SK-N-SH (cell line): ENCODE measurements at regions not wholly inside any gene's neighbourhood (a gene's known extent, or its start where the extent isn't known, plus 50 kb on each side); places are given as distances from the start of the nearest gene placed in this dataset.

Experiments used
- CTCF ChIA-PET: fragments of 300-600, 350-600 bp; formaldehyde crosslinking; extraction: SDS; loops from one replicate; lab custom pipeline; 2021; lab: Yijun Ruan, JAX
- POLR2A ChIA-PET: fragments of 350-600 bp; sonication (Branson Sonifier 250); formaldehyde crosslinking; extraction: SDS; loops from one replicate; lab custom pipeline; 2020; ENCODE audit warnings: antibody characterized with exemption, inconsistent platforms; lab: Yijun Ruan, JAX
- DNase-seq: peaks from one replicate; pipeline ENCODE4 v3.0.0; 2012
- H2AFZ ChIP-seq: fragments of 200-600 bp; sonication (generic); 2 replicates; pipeline ENCODE4 v1.8.1; 2016; ENCODE audit warnings: antibody characterized with exemption, mild to moderate bottlenecking, low read depth
- H3F3A ChIP-seq: fragments of 200-600 bp; sonication (generic); replicated peaks from 2 replicates; pipeline ENCODE3; 2016; ENCODE audit warnings: antibody characterized with exemption, mild to moderate bottlenecking; ENCODE audit not compliant: insufficient read depth
- H3K27ac ChIP-seq, 2 experiments: fragments of 200-500 bp in 1 of 2; fragments of 200-600 bp in 1 of 2; sonication (Bioruptor generic) in 1 of 2; sonication (generic), shearing (Covaris generic) in 1 of 2; 2 replicates each; pipeline versions ENCODE4 v1.5.1 to v1.6.1; 2014 to 2016; ENCODE audit warnings: low read depth in 2 of 2, inconsistent platforms in 1 of 2, low read length in 1 of 2, mild to moderate bottlenecking in 1 of 2, mixed read lengths in 1 of 2
- H3K27me3 ChIP-seq: fragments of 200-600 bp; sonication (generic), shearing (Covaris generic); 2 replicates; pipeline ENCODE4 v1.6.1; 2016; ENCODE audit warnings: mixed run types; ENCODE audit not compliant: insufficient read depth
- H3K36me3 ChIP-seq, 2 experiments: fragments of 200-500 bp in 1 of 2; fragments of 200-600 bp in 1 of 2; sonication (Bioruptor generic) in 1 of 2; sonication (generic) in 1 of 2; replicated peaks in 1 of 2; 2 replicates each; pipeline versions ENCODE3 to v1.5.1; 2014 to 2016; ENCODE audit warnings: low read length in 1 of 2, mild to moderate bottlenecking in 1 of 2; ENCODE audit not compliant: insufficient read depth in 2 of 2, control insufficient read depth in 1 of 2
- H3K4me1 ChIP-seq, 2 experiments: fragments of 200-500 bp in 1 of 2; fragments of 200-600 bp in 1 of 2; sonication (Bioruptor generic) in 1 of 2; sonication (generic), shearing (Covaris generic) in 1 of 2; 2 replicates each; pipeline versions ENCODE4 v1.5.1 to v1.6.1; 2014 to 2016; ENCODE audit warnings: low read depth in 1 of 2, low read length in 1 of 2, mixed run types in 1 of 2; ENCODE audit not compliant: insufficient read depth in 2 of 2, control insufficient read depth in 1 of 2
- H3K4me2 ChIP-seq: fragments of 200-600 bp; sonication (generic), shearing (Covaris generic); 2 replicates; pipeline ENCODE4 v1.6.1; 2017; ENCODE audit warnings: mixed run types
- H3K4me3 ChIP-seq, 2 experiments: fragments of 200-500 bp in 1 of 2; fragments of 200-600 bp in 1 of 2; sonication (Bioruptor generic) in 1 of 2; sonication (generic), shearing (Covaris generic) in 1 of 2; 2 replicates each; pipeline versions ENCODE4 v1.5.1 to v1.8.1; 2014 to 2016; ENCODE audit warnings: low read depth in 2 of 2, inconsistent platforms in 1 of 2, low read length in 1 of 2, mild to moderate bottlenecking in 1 of 2, mixed read lengths in 1 of 2, moderate library complexity in 1 of 2
- H3K79me2 ChIP-seq: fragments of 200-600 bp; sonication (generic); 2 replicates; pipeline ENCODE4 v1.8.1; 2017; ENCODE audit warnings: mild to moderate bottlenecking; ENCODE audit not compliant: insufficient read depth
- H3K9ac ChIP-seq: fragments of 200-600 bp; sonication (generic); 2 replicates; pipeline ENCODE4 v1.6.1; 2017; ENCODE audit warnings: mixed run types
- H3K9me2 ChIP-seq: fragments of 200-600 bp; sonication (generic); 2 replicates; pipeline ENCODE4 v1.6.1; 2017; ENCODE audit warnings: mixed run types
- H3K9me3 ChIP-seq: fragments of 200-600 bp; sonication (generic); 2 replicates; pipeline ENCODE4 v1.6.1; 2017; ENCODE audit warnings: mixed run types, mild to moderate bottlenecking, moderate library complexity
- H4K20me1 ChIP-seq: fragments of 200-600 bp; sonication (generic); 2 replicates; pipeline ENCODE4 v1.6.1; 2017; ENCODE audit warnings: mild to moderate bottlenecking, mixed run types; ENCODE audit not compliant: insufficient read depth
- EZH2phosphoT487 ChIP-seq: fragments of 200-600 bp; sonication (generic); IDR thresholded peaks from 2 replicates; pipeline ENCODE4 v1.6.1; 2017; ENCODE audit warnings: low read depth, mixed run types, mild to moderate bottlenecking, antibody characterized with exemption, moderate library complexity, borderline replicate concordance
- FOXJ3 ChIP-seq: sonication (generic); formaldehyde crosslinking; IDR thresholded peaks from 2 replicates; pipeline ENCODE4 v1.5.1; 2020; ENCODE audit warnings: mild to moderate bottlenecking, missing genetic modification reagents
- FOXM1 ChIP-seq: IDR thresholded peaks from 2 replicates; pipeline ENCODE4 v1.4.0; 2012; ENCODE audit warnings: low read depth, mild to moderate bottlenecking
- GABPA ChIP-seq: IDR thresholded peaks from 2 replicates; pipeline ENCODE4 v1.4.0; 2012; ENCODE audit warnings: low read depth, mild to moderate bottlenecking
- MEF2A ChIP-seq: IDR thresholded peaks from 2 replicates; pipeline ENCODE4 v1.4.0; 2012; ENCODE audit warnings: low read depth, borderline replicate concordance
- NRF1 ChIP-seq: IDR thresholded peaks from 2 replicates; pipeline ENCODE4 v1.6.1; 2012; ENCODE audit warnings: low read depth, mild to moderate bottlenecking, low read length
- RAD21 ChIP-seq: IDR thresholded peaks from 2 replicates; pipeline ENCODE4 v1.6.1; 2012; ENCODE audit warnings: mild to moderate bottlenecking, low read length
- RCOR1 ChIP-seq: fragments of 150-350 bp; IDR thresholded peaks from 2 replicates; pipeline ENCODE4 v1.6.1; 2017; ENCODE audit warnings: antibody characterized with exemption, low read length
- REST ChIP-seq: IDR thresholded peaks from 2 replicates; pipeline ENCODE4 v1.6.1; 2012; ENCODE audit warnings: mild to moderate bottlenecking, low read depth, low read length, moderate library complexity
- RFX5 ChIP-seq: IDR thresholded peaks from 2 replicates; pipeline ENCODE4 v1.6.1; 2012; ENCODE audit warnings: mild to moderate bottlenecking, improper control_type of control experiment, low read length
- SMC3 ChIP-seq: IDR thresholded peaks from 2 replicates; pipeline ENCODE4 v1.6.1; 2012; ENCODE audit warnings: low read depth, low read length, improper control_type of control experiment
- WGBS: methylation state at CpG from one replicate; pipeline ENCODE4 v1.1.6; 2017; ENCODE audit warnings: low lambda C conversion rate; 5-methylcytosine and 5-hydroxymethylcytosine counted together
- TF ChIP-seq, protein P1 (sequence below): fragments of 200-600 bp; sonication (generic); IDR thresholded peaks from 2 replicates; pipeline ENCODE4 v1.6.1; 2017; ENCODE audit warnings: antibody characterized with exemption, mild to moderate bottlenecking, moderate library complexity

DNA sequence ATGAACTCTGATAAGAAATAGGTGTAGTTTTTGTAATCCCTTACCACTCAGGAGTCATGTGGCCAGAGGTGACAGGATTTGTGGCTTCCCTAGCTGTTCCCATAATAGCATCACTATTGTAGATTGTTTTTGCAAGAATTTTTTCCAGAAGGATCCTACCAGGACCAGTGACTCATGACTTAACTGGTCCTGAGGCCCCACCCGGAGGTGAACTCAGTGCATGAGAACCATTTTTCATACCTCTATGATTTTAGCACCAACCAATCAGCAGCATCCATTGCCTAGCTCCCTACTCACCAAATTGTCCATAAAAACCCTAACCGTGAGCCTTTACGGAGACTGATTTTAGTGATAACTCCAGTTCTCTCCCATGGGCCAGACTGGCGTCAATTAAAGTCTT is 484.8 kb downstream of the PSAT1 start:
- Histone ChIP-seq H4K20me1 (no peaks in the 10 kb centered on the region), H3K36me3 (no peaks in the 10 kb centered on the region), H3K9me2 (no peaks in the 10 kb centered on the region), H3K27me3 (no peaks in the 10 kb centered on the region), H3K4me2 (no peak overlapping the region), H3K9ac (no peak overlapping the region), H2AFZ (no peak overlapping the region), H3K4me3 (no peak overlapping the region), H3K9me3 (no peaks in the 10 kb centered on the region)
- DNase-seq: no peak
- TF ChIP-seq, protein P1, sequence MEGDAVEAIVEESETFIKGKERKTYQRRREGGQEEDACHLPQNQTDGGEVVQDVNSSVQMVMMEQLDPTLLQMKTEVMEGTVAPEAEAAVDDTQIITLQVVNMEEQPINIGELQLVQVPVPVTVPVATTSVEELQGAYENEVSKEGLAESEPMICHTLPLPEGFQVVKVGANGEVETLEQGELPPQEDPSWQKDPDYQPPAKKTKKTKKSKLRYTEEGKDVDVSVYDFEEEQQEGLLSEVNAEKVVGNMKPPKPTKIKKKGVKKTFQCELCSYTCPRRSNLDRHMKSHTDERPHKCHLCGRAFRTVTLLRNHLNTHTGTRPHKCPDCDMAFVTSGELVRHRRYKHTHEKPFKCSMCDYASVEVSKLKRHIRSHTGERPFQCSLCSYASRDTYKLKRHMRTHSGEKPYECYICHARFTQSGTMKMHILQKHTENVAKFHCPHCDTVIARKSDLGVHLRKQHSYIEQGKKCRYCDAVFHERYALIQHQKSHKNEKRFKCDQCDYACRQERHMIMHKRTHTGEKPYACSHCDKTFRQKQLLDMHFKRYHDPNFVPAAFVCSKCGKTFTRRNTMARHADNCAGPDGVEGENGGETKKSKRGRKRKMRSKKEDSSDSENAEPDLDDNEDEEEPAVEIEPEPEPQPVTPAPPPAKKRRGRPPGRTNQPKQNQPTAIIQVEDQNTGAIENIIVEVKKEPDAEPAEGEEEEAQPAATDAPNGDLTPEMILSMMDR: 0 out of 2 replicates have a peak, but pooled peaks have one; percentile 19
- TF ChIP-seq RAD21 (0 out of 2 replicates have a peak, but pooled peaks have one; percentile 17), GABPA (no peak), RCOR1 (no peak)
- TF ChIP-seq, all 33 proteins: peak for 2
- Histone ChIP-seq H3K4me1 (peaks cover 0 to 9% of the 10 kb centered on the region in 2 experiments; a peak in 1 of 4 replicates), H3K27ac (no peak overlapping the region; a peak in 1 of 4 replicates), H3K79me2 (no peaks in the 10 kb centered on the region), H3F3A (peaks cover 10% of the 10 kb centered on the region)
- ChIA-PET POLR2A (no interaction called here), CTCF (no interaction called here)
- 94% methylated on average over 4 of the region's 4 CpGs for WGBS

GRCh38 chr9:78782234-78782633 is 485.3 kb downstream of the PSAT1 start:
- H3K4me2 ChIP-seq: no peak overlapping the region
- H3K4me1 ChIP-seq: peaks cover 0 to 15% of the 10 kb centered on the region in 2 experiments; a peak in 1 of 4 replicates
- H3K4me3 ChIP-seq: no peak overlapping the region
- no peak overlapping the region; a peak in 1 of 4 replicates for H3K27ac ChIP-seq
- H2AFZ ChIP-seq: no peak overlapping the region
- no peaks in the 10 kb centered on the region for H3K27me3 ChIP-seq
- 85% methylated on average over 3 of the region's 3 CpGs for WGBS
- CTCF ChIA-PET: no interaction called here
- no peaks in the 10 kb centered on the region for H3K79me2 ChIP-seq
- DNase-seq: no peak
- TF ChIP-seq RFX5: no peak
- no peak for TF ChIP-seq FOXJ3 (CRISPR knock-in tag)
- no peak for TF ChIP-seq SMC3
- no peak for TF ChIP-seq GABPA
- no peak for TF ChIP-seq EZH2phosphoT487
- no peak for TF ChIP-seq MEF2A
- TF ChIP-seq FOXM1: no peak
- no peak for TF ChIP-seq REST
- TF ChIP-seq NRF1: no peak
- POLR2A ChIA-PET: no interaction called here
- H3K36me3 ChIP-seq: no peaks in the 10 kb centered on the region
- H3K9ac ChIP-seq: no peak overlapping the region
- H4K20me1 ChIP-seq: no peaks in the 10 kb centered on the region
- peaks cover 15% of the 10 kb centered on the region for H3F3A ChIP-seq
- no peaks in the 10 kb centered on the region for H3K9me2 ChIP-seq
- H3K9me3 ChIP-seq: no peaks in the 10 kb centered on the region
